GM18951 (cell line): ENCODE measurements at regions not wholly inside any gene's neighbourhood (a gene's known extent, or its start where the extent isn't known, plus 50 kb on each side); places are given as distances from the start of the nearest gene placed in this dataset.
"Not testable (repeated sequence)": the region's sequence is repeated elsewhere in the genome, so short reads cannot be mapped to it uniquely, and the experiment has no call there.

Experiments
- POLR2A ChIP-seq: IDR thresholded peaks from 4 replicates; pipeline ENCODE4 v1.6.1; 2011; ENCODE audit warnings: mild to moderate bottlenecking; ENCODE audit not compliant: insufficient read length, insufficient read depth; ENCODE audit errors: extremely low read depth
- in situ Hi-C: fragments of 300-500 bp; cut with MboI; formaldehyde crosslinking; loops from one replicate; pipeline ENCODE4 v1.12.0; 2022; ENCODE audit warnings: low sequenced_read_pairs, mixed read lengths, inconsistent platforms; ENCODE audit not compliant: unreplicated experiment

- no peak for TF ChIP-seq POLR2A
- in situ Hi-C loops: no loop called here
Measured at GRCh38 chr5:2103940-2104339, 221.2 kb upstream of the IRX4 start.

GRCh38 chr5:2102819-2103776 is 220.4 kb upstream of the IRX4 start:
- in situ Hi-C loops: no loop called here

GRCh38 chr5:2101685-2102084 is 219.0 kb upstream of the IRX4 start:
- in situ Hi-C loops: no loop called here
- no peak for TF ChIP-seq POLR2A

More at GRCh38 chr5:2102819-2103776, 220.4 kb upstream of the IRX4 start:
- no peak for TF ChIP-seq POLR2A

DNA sequence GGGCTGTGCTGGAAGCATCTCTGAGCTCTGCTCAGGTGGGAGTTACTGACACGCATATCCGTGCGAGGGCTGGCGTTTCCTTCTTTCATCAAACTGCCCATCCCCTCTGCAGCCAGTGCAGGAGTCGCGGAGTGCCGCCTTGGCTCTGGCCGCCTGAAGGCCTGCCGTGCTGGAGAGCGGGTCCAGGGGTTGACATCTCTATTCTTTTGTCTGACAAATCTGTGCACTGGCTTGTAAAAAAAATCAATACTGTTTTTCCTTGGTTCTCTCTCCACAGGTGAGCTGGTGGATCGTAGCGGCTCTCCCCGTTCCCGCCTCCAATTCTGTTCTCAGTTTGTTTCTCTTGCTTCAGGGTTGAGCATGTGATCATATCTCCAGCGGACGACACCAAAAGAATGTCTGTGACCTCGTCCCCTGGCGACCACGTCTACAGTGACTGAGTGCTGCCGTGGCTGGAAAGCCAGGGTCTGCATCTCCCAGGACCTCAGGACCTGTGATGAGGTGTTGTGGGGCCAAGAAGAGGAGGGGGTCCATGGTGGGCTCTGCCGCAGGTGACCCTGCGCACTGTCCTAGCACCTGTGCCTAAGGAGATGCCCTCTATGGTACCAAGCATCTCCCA is 214.3 kb upstream of the IRX4 start:
- TF ChIP-seq POLR2A: no peak
- in situ Hi-C loops: no loop called here

- no peak for TF ChIP-seq POLR2A
- in situ Hi-C loops: no loop called here
Measured at GRCh38 chr5:2095011-2095410, 212.3 kb upstream of the IRX4 start.

GRCh38 chr5:2094616-2094995 is 211.9 kb upstream of the IRX4 start:
- no peak for TF ChIP-seq POLR2A
- in situ Hi-C loops: no loop called here

GRCh38 chr5:2093859-2094615 is 211.3 kb upstream of the IRX4 start:
- no peak for TF ChIP-seq POLR2A

GRCh38 chr5:2091921-2092320 is 209.2 kb upstream of the IRX4 start:
- no peak for TF ChIP-seq POLR2A
- in situ Hi-C loops: no loop called here

More at GRCh38 chr5:2093859-2094615, 211.3 kb upstream of the IRX4 start:
- in situ Hi-C loops: no loop called here

DNA sequence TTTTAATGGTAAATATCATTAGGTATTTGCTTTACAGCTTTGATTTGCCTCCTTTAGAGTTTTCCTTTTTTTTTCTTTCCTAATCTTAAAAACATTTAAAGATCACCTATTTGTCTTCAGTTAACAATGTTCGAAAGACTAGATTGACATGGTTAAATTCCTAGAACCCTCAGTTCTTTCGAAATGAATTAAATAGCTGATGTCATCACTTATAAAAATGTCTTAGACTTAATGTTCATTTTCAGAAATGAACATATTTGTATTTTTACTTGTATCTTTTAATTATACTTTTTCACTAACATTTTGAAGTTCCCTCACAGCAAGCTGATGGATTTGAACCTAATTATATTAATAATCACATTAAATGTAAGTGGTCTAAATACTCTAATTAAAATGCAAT is 205.3 kb upstream of the IRX4 start:
- TF ChIP-seq POLR2A: no peak

GRCh38 chr5:2075365-2075764 is 192.6 kb upstream of the IRX4 start:
- in situ Hi-C loops: no loop called here
- TF ChIP-seq POLR2A: no peak

More for the DNA sequence above, 205.3 kb upstream of the IRX4 start:
- in situ Hi-C loops: no loop called here

DNA sequence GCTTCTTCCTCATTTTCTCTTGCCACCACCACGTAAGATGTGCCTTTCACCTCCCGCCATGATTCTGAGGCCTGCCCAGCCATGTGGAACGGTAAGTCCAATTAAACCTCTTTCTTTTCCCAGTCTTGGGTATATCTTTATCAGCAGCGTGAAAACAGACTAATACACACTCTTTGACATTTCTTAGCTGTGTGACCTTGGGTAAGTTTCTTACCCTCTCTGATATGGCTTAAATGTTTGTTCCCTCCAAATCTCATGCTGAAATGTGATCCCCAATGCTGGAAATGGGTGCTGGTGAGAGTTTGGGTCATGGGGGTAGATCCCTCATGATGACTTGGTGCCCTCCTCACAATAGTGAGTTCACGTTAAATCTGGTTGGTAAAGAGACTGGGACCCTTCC is 188.8 kb upstream of the IRX4 start:
- no peak for TF ChIP-seq POLR2A
- in situ Hi-C loops: no loop called here

DNA sequence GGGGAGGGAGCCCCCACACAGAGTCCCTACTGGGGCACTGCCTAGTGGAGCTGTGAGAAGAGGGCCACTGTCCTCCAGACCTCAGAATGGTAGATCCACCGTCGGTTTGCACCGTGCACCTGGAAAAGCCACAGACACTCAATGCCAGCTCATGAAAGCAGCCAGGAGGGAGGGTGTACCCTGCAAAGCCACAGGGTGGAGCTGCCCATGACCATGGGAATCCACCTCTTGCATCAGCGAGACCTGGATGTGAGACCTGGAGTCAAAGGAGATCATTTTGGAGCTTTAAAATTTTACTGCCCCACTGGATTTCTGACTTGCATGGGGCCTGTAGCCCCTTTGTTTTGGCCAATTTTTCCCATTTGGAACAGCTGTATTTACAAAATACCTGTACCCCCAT is 188.1 kb upstream of the IRX4 start:
- in situ Hi-C loops: not testable (repeated sequence)

DNA sequence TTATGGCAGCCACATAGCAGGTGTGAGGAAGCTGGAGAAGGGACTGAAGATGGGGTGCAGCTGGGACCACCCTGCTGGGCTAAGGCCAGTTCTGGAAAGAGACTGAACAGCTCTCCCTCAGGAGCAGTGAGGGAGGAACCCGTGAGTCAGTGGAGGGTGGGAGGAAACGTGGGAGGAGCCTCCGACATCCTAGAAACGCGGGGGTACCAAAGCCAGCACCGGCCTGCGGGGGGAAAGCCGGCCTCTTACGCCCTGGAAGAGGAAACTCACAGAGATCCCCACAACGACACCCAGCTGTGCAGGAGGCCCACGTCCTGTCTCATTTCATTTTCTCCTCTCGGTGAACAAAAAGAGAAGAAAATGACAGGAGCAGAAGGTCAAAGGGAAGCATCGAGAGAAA is 185.8 kb upstream of the IRX4 start:
- in situ Hi-C loops: no loop called here
- no peak for TF ChIP-seq POLR2A
